NT2/D1 (cell line): ENCODE measurements at regions not wholly inside any gene's neighbourhood (a gene's known extent, or its start where the extent isn't known, plus 50 kb on each side); places are given as distances from the start of the nearest gene placed in this dataset.

ENCODE experiments used
- SUZ12 ChIP-seq: IDR thresholded peaks from 2 replicates; pipeline ENCODE4 v1.6.1; 2011; ENCODE audit not compliant: insufficient read length, insufficient read depth; ENCODE audit errors: extremely low read depth
- YY1 ChIP-seq: IDR thresholded peaks from 2 replicates; pipeline ENCODE4 v1.6.1; 2011; ENCODE audit not compliant: insufficient read length, insufficient read depth
- ZNF274 ChIP-seq: IDR thresholded peaks from 2 replicates; pipeline ENCODE4 v1.6.1; 2011; ENCODE audit warnings: mild to moderate bottlenecking, low read depth, low read length

DNA sequence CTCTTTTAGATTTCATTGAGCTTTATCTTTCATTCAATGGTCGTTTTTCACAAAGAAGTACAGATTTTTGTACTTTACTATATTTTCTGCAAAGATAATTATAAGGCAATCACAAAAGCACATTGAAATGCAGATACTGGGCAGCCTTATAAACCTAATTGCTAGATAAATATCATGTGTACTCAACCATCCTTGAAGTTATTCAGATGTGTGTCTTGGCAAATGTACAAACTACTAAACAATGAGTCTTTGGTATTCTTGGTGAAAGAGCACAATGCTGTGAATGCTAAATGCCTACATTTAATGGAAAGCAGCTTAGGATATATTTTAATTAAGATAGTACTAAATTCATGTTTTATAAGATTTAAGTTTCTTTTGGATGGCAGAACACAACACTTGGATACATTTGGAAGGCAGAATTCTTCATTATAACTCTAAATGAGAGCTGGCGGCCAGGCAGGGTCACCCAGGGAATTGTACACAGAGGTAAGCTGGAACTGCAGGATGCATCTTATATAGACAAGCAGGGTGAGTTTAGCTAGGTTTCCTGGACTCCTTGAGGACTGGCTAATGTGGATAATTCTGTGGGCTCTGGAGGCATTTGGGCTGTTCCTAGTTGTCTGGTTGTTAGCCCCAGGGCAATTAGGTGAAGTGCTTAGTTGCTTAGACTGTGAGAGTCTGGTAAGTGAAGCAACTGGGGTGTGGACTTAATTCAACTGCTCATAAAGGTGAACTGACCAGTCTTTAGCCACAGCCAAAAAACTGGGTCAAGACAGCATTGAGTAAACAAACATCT is 286.6 kb downstream of the PCDH20 start:
- TF ChIP-seq YY1 (no peak), ZNF274 (no peak), SUZ12 (no peak)
